ENCODE measurements at regions not wholly inside any gene's neighbourhood (a gene's known extent, or its start where the extent isn't known, plus 50 kb on each side); places are given as distances from the start of the nearest gene placed in this dataset.

DNA sequence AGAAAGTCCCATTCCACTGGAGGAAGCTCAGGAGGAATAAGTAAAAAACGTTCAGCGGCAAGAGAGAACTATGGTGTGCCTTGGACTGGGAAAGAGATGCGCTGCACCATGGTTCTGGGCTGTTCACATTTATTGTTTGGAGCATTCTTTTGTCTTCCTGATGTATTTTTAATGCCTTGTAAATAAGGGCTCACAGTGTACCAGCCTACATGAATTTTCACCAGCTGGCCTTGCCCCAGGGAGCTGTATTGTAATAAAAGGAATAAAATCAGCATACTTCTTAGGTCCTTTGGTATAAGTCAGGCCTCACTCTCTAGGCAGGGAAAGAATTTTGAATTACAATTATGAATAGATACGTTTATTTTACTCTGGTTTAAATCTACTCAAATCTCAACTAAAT lies 1249.6 kb downstream of the CNTNAP5 start:
- no peak for TF ChIP-seq POLR2A (IDR thresholded peaks at IDR 0.05)
- TF ChIP-seq, protein P1, sequence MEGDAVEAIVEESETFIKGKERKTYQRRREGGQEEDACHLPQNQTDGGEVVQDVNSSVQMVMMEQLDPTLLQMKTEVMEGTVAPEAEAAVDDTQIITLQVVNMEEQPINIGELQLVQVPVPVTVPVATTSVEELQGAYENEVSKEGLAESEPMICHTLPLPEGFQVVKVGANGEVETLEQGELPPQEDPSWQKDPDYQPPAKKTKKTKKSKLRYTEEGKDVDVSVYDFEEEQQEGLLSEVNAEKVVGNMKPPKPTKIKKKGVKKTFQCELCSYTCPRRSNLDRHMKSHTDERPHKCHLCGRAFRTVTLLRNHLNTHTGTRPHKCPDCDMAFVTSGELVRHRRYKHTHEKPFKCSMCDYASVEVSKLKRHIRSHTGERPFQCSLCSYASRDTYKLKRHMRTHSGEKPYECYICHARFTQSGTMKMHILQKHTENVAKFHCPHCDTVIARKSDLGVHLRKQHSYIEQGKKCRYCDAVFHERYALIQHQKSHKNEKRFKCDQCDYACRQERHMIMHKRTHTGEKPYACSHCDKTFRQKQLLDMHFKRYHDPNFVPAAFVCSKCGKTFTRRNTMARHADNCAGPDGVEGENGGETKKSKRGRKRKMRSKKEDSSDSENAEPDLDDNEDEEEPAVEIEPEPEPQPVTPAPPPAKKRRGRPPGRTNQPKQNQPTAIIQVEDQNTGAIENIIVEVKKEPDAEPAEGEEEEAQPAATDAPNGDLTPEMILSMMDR (IDR thresholded peaks at IDR 0.05), result no peak

All from right lobe of liver (tissue), 4 donors.